ENCODE measurements at regions not wholly inside any gene's neighbourhood (a gene's known extent, or its start where the extent isn't known, plus 50 kb on each side); places are given as distances from the start of the nearest gene placed in this dataset.

DNA sequence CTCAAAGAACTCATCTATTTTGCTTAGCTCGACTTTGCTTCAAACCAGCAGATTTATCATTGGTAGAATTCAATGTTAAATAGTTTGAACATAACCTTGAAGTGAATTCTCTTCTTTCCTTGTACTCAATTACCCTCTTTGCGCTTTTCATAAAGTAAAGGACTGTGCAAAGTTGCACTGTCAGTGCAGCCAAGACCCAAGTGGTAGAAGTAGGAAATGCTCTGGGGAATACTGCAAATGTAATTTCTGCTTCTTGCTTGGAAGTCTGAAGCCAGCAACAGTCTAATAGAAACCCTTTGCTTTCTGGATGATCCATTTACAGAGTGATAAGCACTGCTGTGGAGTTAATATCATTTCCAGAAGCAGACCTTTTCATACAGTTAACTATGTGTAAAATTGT lies 936.7 kb upstream of the TMPRSS15 start:
- H3K4me1 ChIP-seq (ENCODE audit: insufficient read depth, low read length), result no peaks in the 10 kb centered on the region
- H3K27me3 ChIP-seq (ENCODE audit: insufficient read depth, low read length), result no peaks in the 10 kb centered on the region
- H3K9ac ChIP-seq (ENCODE audit: low read length), result no peak overlapping the region
- no peaks in the 10 kb centered on the region for H3K9me3 Mint-ChIP-seq (ENCODE audit: unreplicated experiment)
- no peak for FAIRE-seq
- H3K27ac Mint-ChIP-seq (ENCODE audit: unreplicated experiment), result no peak overlapping the region
- DNase-seq (ENCODE audit: low read depth), result no peak
- H3K4me3 ChIP-seq (ENCODE audit: insufficient read depth, low read depth, low read length), result no peak overlapping the region
- H3K79me2 ChIP-seq (ENCODE audit: insufficient read depth, low read length), result no peaks in the 10 kb centered on the region
- H3K9me3 ChIP-seq (ENCODE audit: insufficient read depth, low read depth, low read length), result no peaks in the 10 kb centered on the region
- no peaks in the 10 kb centered on the region for H3K27me3 Mint-ChIP-seq (ENCODE audit: low read depth, unreplicated experiment)
- TF ChIP-seq, protein P1, sequence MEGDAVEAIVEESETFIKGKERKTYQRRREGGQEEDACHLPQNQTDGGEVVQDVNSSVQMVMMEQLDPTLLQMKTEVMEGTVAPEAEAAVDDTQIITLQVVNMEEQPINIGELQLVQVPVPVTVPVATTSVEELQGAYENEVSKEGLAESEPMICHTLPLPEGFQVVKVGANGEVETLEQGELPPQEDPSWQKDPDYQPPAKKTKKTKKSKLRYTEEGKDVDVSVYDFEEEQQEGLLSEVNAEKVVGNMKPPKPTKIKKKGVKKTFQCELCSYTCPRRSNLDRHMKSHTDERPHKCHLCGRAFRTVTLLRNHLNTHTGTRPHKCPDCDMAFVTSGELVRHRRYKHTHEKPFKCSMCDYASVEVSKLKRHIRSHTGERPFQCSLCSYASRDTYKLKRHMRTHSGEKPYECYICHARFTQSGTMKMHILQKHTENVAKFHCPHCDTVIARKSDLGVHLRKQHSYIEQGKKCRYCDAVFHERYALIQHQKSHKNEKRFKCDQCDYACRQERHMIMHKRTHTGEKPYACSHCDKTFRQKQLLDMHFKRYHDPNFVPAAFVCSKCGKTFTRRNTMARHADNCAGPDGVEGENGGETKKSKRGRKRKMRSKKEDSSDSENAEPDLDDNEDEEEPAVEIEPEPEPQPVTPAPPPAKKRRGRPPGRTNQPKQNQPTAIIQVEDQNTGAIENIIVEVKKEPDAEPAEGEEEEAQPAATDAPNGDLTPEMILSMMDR (IDR thresholded peaks at IDR 0.05; ENCODE audit: insufficient read depth, low read depth, low read length), result no peak
- TF ChIP-seq EZH2 (IDR thresholded peaks at IDR 0.05; ENCODE audit: insufficient read depth, low read length), result no peak
- H4K20me1 ChIP-seq (ENCODE audit: insufficient read depth, low read length), result no peaks in the 10 kb centered on the region
- H3K27ac ChIP-seq (ENCODE audit: low read depth, low read length), result no peak overlapping the region
- H3K36me3 Mint-ChIP-seq (ENCODE audit: low read depth, unreplicated experiment), result no peaks in the 10 kb centered on the region
- H3K4me1 Mint-ChIP-seq (ENCODE audit: low read depth, unreplicated experiment), result no peaks in the 10 kb centered on the region
- H2AFZ ChIP-seq (ENCODE audit: low read depth, low read length), result no peak overlapping the region
- no peak overlapping the region for H3K4me2 ChIP-seq (ENCODE audit: low read length)
- H3K4me3 Mint-ChIP-seq (ENCODE audit: unreplicated experiment), result no peak overlapping the region
- H3K36me3 ChIP-seq (ENCODE audit: insufficient read depth, low read length), result no peaks in the 10 kb centered on the region

DNA sequence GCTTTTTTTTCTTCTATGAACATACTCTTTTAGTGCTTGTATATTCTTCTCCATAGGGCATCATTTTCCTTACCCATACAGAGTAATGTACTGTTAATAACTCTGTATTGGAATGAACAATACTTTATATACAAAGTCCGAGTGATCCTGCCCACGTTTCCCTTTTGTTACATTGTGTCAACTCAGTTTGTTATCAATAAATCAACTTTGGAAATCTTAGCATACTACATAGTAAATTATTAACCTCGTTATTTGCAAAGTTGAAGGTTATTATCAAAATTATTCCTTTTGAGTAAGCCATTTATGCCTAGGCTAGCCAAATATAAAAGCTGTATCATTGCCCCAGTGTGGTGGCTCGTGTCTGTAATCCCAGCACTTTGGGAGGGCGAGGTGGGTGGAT lies 937.4 kb upstream of the TMPRSS15 start:
- DNase-seq (ENCODE audit: low read depth) (no peak), FAIRE-seq (no peak)
- Histone ChIP-seq H3K79me2 (ENCODE audit: insufficient read depth, low read length) (no peaks in the 10 kb centered on the region), H3K4me1 (ENCODE audit: insufficient read depth, low read length) (no peaks in the 10 kb centered on the region), H3K27ac (ENCODE audit: low read depth, low read length) (no peak overlapping the region), H3K4me2 (ENCODE audit: low read length) (no peak overlapping the region), H3K9ac (ENCODE audit: low read length) (no peak overlapping the region), H3K27me3 (ENCODE audit: insufficient read depth, low read length) (no peaks in the 10 kb centered on the region), H3K36me3 (ENCODE audit: insufficient read depth, low read length) (no peaks in the 10 kb centered on the region), H4K20me1 (ENCODE audit: insufficient read depth, low read length) (no peaks in the 10 kb centered on the region), H3K9me3 (ENCODE audit: insufficient read depth, low read depth, low read length) (no peaks in the 10 kb centered on the region), H2AFZ (ENCODE audit: low read depth, low read length) (no peak overlapping the region), H3K4me3 (ENCODE audit: insufficient read depth, low read depth, low read length) (no peak overlapping the region)
- no peaks in the 10 kb centered on the region for H3K4me1 Mint-ChIP-seq (ENCODE audit: low read depth, unreplicated experiment)
- TF ChIP-seq, protein P1 (IDR thresholded peaks at IDR 0.05; ENCODE audit: insufficient read depth, low read depth, low read length), result no peak
- no peak for TF ChIP-seq EZH2 (IDR thresholded peaks at IDR 0.05; ENCODE audit: insufficient read depth, low read length)
- H3K27ac Mint-ChIP-seq (ENCODE audit: unreplicated experiment), result no peak overlapping the region
- no peaks in the 10 kb centered on the region for H3K9me3 Mint-ChIP-seq (ENCODE audit: unreplicated experiment)
- no peaks in the 10 kb centered on the region for H3K27me3 Mint-ChIP-seq (ENCODE audit: low read depth, unreplicated experiment)
- no peak overlapping the region for H3K4me3 Mint-ChIP-seq (ENCODE audit: unreplicated experiment)
- H3K36me3 Mint-ChIP-seq (ENCODE audit: low read depth, unreplicated experiment), result no peaks in the 10 kb centered on the region

DNA sequence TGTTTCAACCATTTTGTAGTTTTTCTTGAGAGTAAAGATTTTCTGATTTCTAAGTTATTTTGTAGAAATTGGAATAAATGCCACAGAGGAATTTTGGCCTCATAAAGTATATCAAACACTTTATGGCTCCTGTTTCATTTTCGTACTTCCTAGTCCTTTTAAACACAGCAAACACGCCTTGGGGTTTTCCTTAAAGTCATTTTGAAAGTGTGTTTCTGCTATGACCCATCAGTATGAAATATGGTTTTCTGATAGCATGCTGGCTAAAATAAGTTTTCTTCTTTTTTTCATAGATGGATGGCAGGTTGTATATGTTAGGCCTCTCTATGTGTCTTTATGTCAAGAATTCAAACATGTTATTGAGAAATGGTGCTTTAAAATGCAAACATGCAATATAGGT lies 940.1 kb upstream of the TMPRSS15 start:
- Histone ChIP-seq H3K4me1 (ENCODE audit: insufficient read depth, low read length) (no peaks in the 10 kb centered on the region), H3K9ac (ENCODE audit: low read length) (no peak overlapping the region), H3K36me3 (ENCODE audit: insufficient read depth, low read length) (no peaks in the 10 kb centered on the region), H4K20me1 (ENCODE audit: insufficient read depth, low read length) (no peaks in the 10 kb centered on the region), H2AFZ (ENCODE audit: low read depth, low read length) (no peak overlapping the region), H3K4me2 (ENCODE audit: low read length) (no peak overlapping the region), H3K79me2 (ENCODE audit: insufficient read depth, low read length) (no peaks in the 10 kb centered on the region), H3K27ac (ENCODE audit: low read depth, low read length) (no peak overlapping the region), H3K4me3 (ENCODE audit: insufficient read depth, low read depth, low read length) (no peak overlapping the region), H3K27me3 (ENCODE audit: insufficient read depth, low read length) (no peaks in the 10 kb centered on the region), H3K9me3 (ENCODE audit: insufficient read depth, low read depth, low read length) (no peaks in the 10 kb centered on the region)
- Mint-ChIP-seq H3K27ac (ENCODE audit: unreplicated experiment) (no peak overlapping the region), H3K4me3 (ENCODE audit: unreplicated experiment) (no peak overlapping the region), H3K36me3 (ENCODE audit: low read depth, unreplicated experiment) (no peaks in the 10 kb centered on the region), H3K9me3 (ENCODE audit: unreplicated experiment) (no peaks in the 10 kb centered on the region), H3K4me1 (ENCODE audit: low read depth, unreplicated experiment) (no peaks in the 10 kb centered on the region), H3K27me3 (ENCODE audit: low read depth, unreplicated experiment) (no peaks in the 10 kb centered on the region)
- no peak for DNase-seq (ENCODE audit: low read depth)
- TF ChIP-seq, protein P1 (IDR thresholded peaks at IDR 0.05; ENCODE audit: insufficient read depth, low read depth, low read length), result no peak
- TF ChIP-seq EZH2 (IDR thresholded peaks at IDR 0.05; ENCODE audit: insufficient read depth, low read length), result no peak
- FAIRE-seq, result no peak

Measured in astrocyte (in vitro differentiated cells and primary cell).